Endothelial cell of umbilical vein (primary cell): ENCODE measurements at regions not wholly inside any gene's neighbourhood (a gene's known extent, or its start where the extent isn't known, plus 50 kb on each side); places are given as distances from the start of the nearest gene placed in this dataset.

Experiments
- BruUV-seq: library from RNA; stranded (reverse); fragments of 400-500 nt; replicated peaks from 2 replicates; lab custom pipeline; 2021; lab: Mats Ljungman, UMichigan
- CTCF ChIA-PET: fragments of 300-600, 350-600 bp; sonication (Branson Sonifier 250); formaldehyde crosslinking; loops from one replicate; lab custom pipeline; 2021; ENCODE audit warnings: antibody characterized with exemption, inconsistent platforms; lab: Charles Lee
- POLR2A ChIA-PET: fragments of 300-600, 350-600 bp; sonication (Branson Sonifier 250); formaldehyde crosslinking; loops from one replicate; lab custom pipeline; 2021; ENCODE audit warnings: antibody characterized with exemption, inconsistent platforms; lab: Charles Lee
- DNase-seq: peaks from one replicate; pipeline ENCODE4 v3.0.0-alpha.2; 2011; ENCODE audit warnings: low read depth, low spot score
- FAIRE-seq: peaks from 2 replicates; lab custom pipeline; 2011; peaks lifted over from hg19 to GRCh38; lab: Jason Lieb, UNC
- H2AFZ ChIP-seq: 2 replicates; pipeline ENCODE4 v1.6.0; 2012; ENCODE audit warnings: low read depth, low read length, control low read depth, inconsistent platforms
- H3K27ac ChIP-seq: 2 replicates; pipeline ENCODE4 v1.5.1; 2011; ENCODE audit warnings: low read depth, mild to moderate bottlenecking, control low read depth, low read length, moderate library complexity; ENCODE audit not compliant: insufficient read depth
- H3K27me3 ChIP-seq, 2 experiments: 2 replicates each; pipeline versions ENCODE4 v1.6.0 to v1.6.1; 2011; ENCODE audit warnings: low read length in 2 of 2, mixed read lengths in 1 of 2; ENCODE audit not compliant: control insufficient read depth in 2 of 2, insufficient read depth in 2 of 2
- H3K36me3 ChIP-seq, 2 experiments: 2 replicates in 1 of 2; 3 replicates in 1 of 2; pipeline ENCODE4 v1.5.1; 2011; ENCODE audit warnings: low read length in 2 of 2, mild to moderate bottlenecking in 1 of 2, moderate library complexity in 1 of 2; ENCODE audit not compliant: control insufficient read depth in 2 of 2, insufficient read depth in 2 of 2; ENCODE audit errors: extremely low read depth in 1 of 2
- H3K4me1 ChIP-seq: 3 replicates; pipeline ENCODE4 v1.5.1; 2011; ENCODE audit warnings: mild to moderate bottlenecking, low read length; ENCODE audit not compliant: control insufficient read depth, insufficient read depth; ENCODE audit errors: extremely low read depth
- H3K4me2 ChIP-seq: 2 replicates; pipeline ENCODE4 v1.6.1; 2011; ENCODE audit warnings: low read length, control low read depth, mixed read lengths; ENCODE audit not compliant: insufficient read depth
- H3K4me3 ChIP-seq, 3 experiments: fragments of 200-600 bp in 1 of 3; sonication (generic), shearing (Covaris generic) in 1 of 3; replicated peaks in 1 of 3; 2 replicates each; pipeline ENCODE4 v1.5.1; 2011 to 2016; ENCODE audit warnings: control low read depth in 3 of 3, low read length in 3 of 3, mild to moderate bottlenecking in 2 of 3, inconsistent platforms in 1 of 3, low read depth in 1 of 3, moderate library complexity in 1 of 3; ENCODE audit not compliant: insufficient read depth in 1 of 3
- H3K79me2 ChIP-seq: 2 replicates; pipeline ENCODE4 v1.6.0; 2012; ENCODE audit warnings: low read length, inconsistent platforms; ENCODE audit not compliant: control insufficient read depth, insufficient read depth
- H3K9ac ChIP-seq: replicated peaks from 2 replicates; pipeline ENCODE3; 2011; ENCODE audit warnings: low read length, control low read depth; ENCODE audit not compliant: insufficient read depth; ENCODE audit errors: extremely low read depth
- H3K9me1 ChIP-seq: replicated peaks from 3 replicates; pipeline ENCODE4 v1.6.0; 2011; ENCODE audit warnings: mild to moderate bottlenecking, low read length; ENCODE audit not compliant: control insufficient read depth, insufficient read depth; ENCODE audit errors: extremely low read depth
- H3K9me3 ChIP-seq: replicated peaks from 2 replicates; pipeline ENCODE4 v1.5.1; 2012; ENCODE audit warnings: low read length, inconsistent platforms; ENCODE audit not compliant: control insufficient read depth, insufficient read depth
- H4K20me1 ChIP-seq: replicated peaks from 2 replicates; pipeline ENCODE3; 2011; ENCODE audit warnings: mild to moderate bottlenecking, low read length; ENCODE audit not compliant: control insufficient read depth, insufficient read depth; ENCODE audit errors: extremely low read depth
- CTCF ChIP-seq, 2 donors: IDR thresholded peaks; 1 replicate in 1 of 2; 2 replicates in 1 of 2; pipeline ENCODE4 v1.5.1; 2011; ENCODE audit warnings: low read length in 2 of 2, mild to moderate bottlenecking in 2 of 2, moderate library complexity in 2 of 2, control low read depth in 1 of 2, inconsistent platforms in 1 of 2, low read depth in 1 of 2; ENCODE audit not compliant: insufficient read depth in 1 of 2; ENCODE audit errors: extremely low read depth in 1 of 2
- EZH2 ChIP-seq: IDR thresholded peaks from 2 replicates; pipeline ENCODE4 v1.6.1; 2012; ENCODE audit warnings: borderline replicate concordance, low read depth, mild to moderate bottlenecking, moderate library complexity, low read length, inconsistent platforms; ENCODE audit not compliant: severe bottlenecking
- FOS ChIP-seq: IDR thresholded peaks from 2 replicates; pipeline ENCODE4 v1.6.1; 2011; ENCODE audit warnings: mild to moderate bottlenecking, low read length, moderate library complexity, borderline replicate concordance; ENCODE audit not compliant: insufficient read depth
- GATA2 ChIP-seq: IDR thresholded peaks from 2 replicates; pipeline ENCODE4 v1.7.0; 2011; ENCODE audit warnings: low read depth, mild to moderate bottlenecking, moderate library complexity, mixed read lengths, low read length; ENCODE audit not compliant: insufficient read length, insufficient read depth
- JUN ChIP-seq: IDR thresholded peaks from 2 replicates; pipeline ENCODE4 v1.6.1; 2011; ENCODE audit warnings: borderline replicate concordance, low read depth; ENCODE audit not compliant: insufficient read length, insufficient read depth
- MAX ChIP-seq: IDR thresholded peaks from 2 replicates; pipeline ENCODE4 v1.6.1; 2011; ENCODE audit not compliant: insufficient read depth, insufficient read length
- MYC ChIP-seq: IDR thresholded peaks from one replicate; pipeline ENCODE4 v1.6.1; 2011; ENCODE audit warnings: mild to moderate bottlenecking, low read depth, low read length
- POLR2A ChIP-seq: IDR thresholded peaks from 2 replicates; pipeline ENCODE4 v1.6.1; 2012; ENCODE audit warnings: low read depth, mild to moderate bottlenecking, control low read depth, low read length
- POLR2AphosphoS5 ChIP-seq: IDR thresholded peaks from 2 replicates; pipeline ENCODE4 v1.6.1; 2012; ENCODE audit warnings: low read depth, mild to moderate bottlenecking, control low read depth, low read length, moderate library complexity; ENCODE audit not compliant: insufficient read depth
- dilution Hi-C: fragments of 300-500 bp; cut with MboI; formaldehyde crosslinking; loops from one replicate; pipeline ENCODE4 v1.15.0; 2019; ENCODE audit warnings: low sequenced_read_pairs; ENCODE audit not compliant: extremely low pct_ligation_motif_present
- intact Hi-C: fragments of 100-400 bp; cut with micrococcal nuclease; formaldehyde crosslinking; loops from one replicate; pipeline ENCODE4 v1.10.0; 2022

DNA sequence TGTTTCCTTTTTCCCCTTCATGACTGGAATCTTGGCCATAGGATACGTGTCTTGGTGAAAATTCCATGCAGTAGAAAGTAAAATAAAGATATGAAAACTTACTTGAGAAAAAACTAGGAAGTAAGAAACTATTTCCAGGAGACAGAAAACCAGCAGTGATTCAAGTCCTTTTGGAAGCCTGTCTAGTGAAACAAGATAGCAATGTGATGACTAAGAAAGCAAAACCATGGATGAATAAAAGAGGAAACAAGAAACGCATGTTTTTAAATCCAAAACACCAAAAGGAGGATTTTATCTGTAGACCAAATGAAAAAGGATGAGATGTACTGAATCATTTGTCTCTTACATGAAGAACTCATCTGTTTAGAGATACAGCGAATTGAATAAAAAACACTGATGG lies 1430.0 kb downstream of the ARAP2 start:
- ChIA-PET CTCF (no interaction called here), POLR2A (no interaction called here)
- H3K27me3 ChIP-seq, result no peaks in the 10 kb centered on the region
- H3K36me3 ChIP-seq, result no peaks in the 10 kb centered on the region
- no peak overlapping the region for H3K4me3 ChIP-seq
- intact Hi-C loops, result no loop called here
- FAIRE-seq (no peak), DNase-seq (no peak)
- H3K9me3 ChIP-seq, result no peaks in the 10 kb centered on the region
- no peaks in the 10 kb centered on the region for H3K9me1 ChIP-seq
- no peaks in the 10 kb centered on the region for H3K79me2 ChIP-seq
- no peak overlapping the region for H3K4me2 ChIP-seq
- no peak overlapping the region for H2AFZ ChIP-seq
- H3K27ac ChIP-seq, result no peak overlapping the region
- BruUV-seq, result no TSS peak
- H4K20me1 ChIP-seq, result no peaks in the 10 kb centered on the region
- dilution Hi-C loops, result no loop called here
- TF ChIP-seq POLR2AphosphoS5, result no peak
- no peak for TF ChIP-seq MAX
- no peak for TF ChIP-seq MYC
- TF ChIP-seq JUN, result no peak
- TF ChIP-seq POLR2A, result no peak
- no peak for TF ChIP-seq EZH2
- TF ChIP-seq CTCF (IDR thresholded peaks at IDR 0.05; ENCODE audit: extremely low read depth in 1 of 2, insufficient read depth in 1 of 2, low read depth in 1 of 2, low read length in 2 of 2), result no peak
- TF ChIP-seq FOS, result no peak
- TF ChIP-seq GATA2, result no peak
- H3K4me1 ChIP-seq, result no peaks in the 10 kb centered on the region
- no peak overlapping the region for H3K9ac ChIP-seq
